AG08396 (cell line): ENCODE measurements at regions not wholly inside any gene's neighbourhood (a gene's known extent, or its start where the extent isn't known, plus 50 kb on each side); places are given as distances from the start of the nearest gene placed in this dataset.

Experiments
- DNase-seq: peaks from one replicate; pipeline ENCODE4 v3.0.0; 2012; ENCODE audit warnings: low spot score, mixed read lengths

- DNase-seq = no peak
These were observed 128.2 kb upstream of the GLI2 start for GRCh38 chr2:120607506-120607905.

- no peak for DNase-seq
These were observed 127.7 kb upstream of the GLI2 start for GRCh38 chr2:120607996-120608395.

GRCh38 chr2:120609826-120610395 is 125.8 kb upstream of the GLI2 start:
- no peak for DNase-seq

- DNase-seq = no peak
These were observed 124.7 kb upstream of the GLI2 start for GRCh38 chr2:120611016-120611415.

GRCh38 chr2:120611961-120612360 is 123.7 kb upstream of the GLI2 start:
- no peak for DNase-seq

- no peak for DNase-seq
These were observed 123.2 kb upstream of the GLI2 start for GRCh38 chr2:120612471-120612870.

- no peak for DNase-seq
These were observed 122.7 kb upstream of the GLI2 start for GRCh38 chr2:120612931-120613330.

GRCh38 chr2:120613742-120614571 is 121.7 kb upstream of the GLI2 start:
- peak; percentile 89 for DNase-seq

- no peak for DNase-seq
These were observed 120.8 kb upstream of the GLI2 start for GRCh38 chr2:120614901-120615300.

GRCh38 chr2:120616261-120616660 is 119.4 kb upstream of the GLI2 start:
- DNase-seq = no peak

- no peak for DNase-seq
These were observed 118.6 kb upstream of the GLI2 start for GRCh38 chr2:120617055-120617454.

- DNase-seq = no peak
These were observed 116.8 kb upstream of the GLI2 start for GRCh38 chr2:120618830-120619229.

GRCh38 chr2:120619579-120619978 is 116.1 kb upstream of the GLI2 start:
- DNase-seq = no peak

GRCh38 chr2:120620025-120620793 is 115.5 kb upstream of the GLI2 start:
- peak; percentile 50 for DNase-seq

GRCh38 chr2:120622159-120622869 is 113.4 kb upstream of the GLI2 start:
- DNase-seq = no peak

- no peak for DNase-seq
These were observed 112.5 kb upstream of the GLI2 start for GRCh38 chr2:120622886-120623753.

GRCh38 chr2:120624061-120624737 is 111.5 kb upstream of the GLI2 start:
- DNase-seq = no peak

- DNase-seq = no peak
These were observed 110.8 kb upstream of the GLI2 start for GRCh38 chr2:120624738-120625446.

- no peak for DNase-seq
These were observed 109.7 kb upstream of the GLI2 start for GRCh38 chr2:120625865-120626560.
